Stimulated activated CD8-positive, alpha-beta memory T cell treated with anti-CD3 and anti-CD28 coated beads, Interleukin-12 subunit alpha, Interleukin-12 subunit beta, amount 100 ng/mL, for 1 hour (primary cell): ENCODE measurements at regions not wholly inside any gene's neighbourhood (a gene's known extent, or its start where the extent isn't known, plus 50 kb on each side); places are given as distances from the start of the nearest gene placed in this dataset.

Source experiments
- DNase-seq: peaks from one replicate; pipeline ENCODE4 v3.0.0-alpha.2; 2020; ENCODE audit warnings: low read depth

GRCh38 chr2:111219285-111219684, 98.6 kb downstream of the BCL2L11 start:
- DNase-seq: no peak

GRCh38 chr2:111219734-111220505, 99.2 kb downstream of the BCL2L11 start:
- no peak for DNase-seq

- DNase-seq: no peak
These were observed 100.2 kb downstream of the BCL2L11 start for GRCh38 chr2:111220962-111221361.

- DNase-seq: no peak
These were observed 101.0 kb downstream of the BCL2L11 start for GRCh38 chr2:111221701-111222100.

GRCh38 chr2:111222204-111222866, 101.6 kb downstream of the BCL2L11 start:
- DNase-seq: no peak

GRCh38 chr2:111225856-111226255, 105.1 kb downstream of the BCL2L11 start:
- no peak for DNase-seq

GRCh38 chr2:111226876-111227700, 106.4 kb downstream of the BCL2L11 start:
- DNase-seq: no peak

GRCh38 chr2:111227716-111228141, 107.0 kb downstream of the BCL2L11 start:
- no peak for DNase-seq

- DNase-seq: no peak
These were observed 111.0 kb downstream of the BCL2L11 start for GRCh38 chr2:111231532-111232252.

- no peak for DNase-seq
These were observed 114.7 kb downstream of the BCL2L11 start for GRCh38 chr2:111235192-111236015.

- DNase-seq: no peak
These were observed 115.3 kb downstream of the BCL2L11 start for GRCh38 chr2:111236025-111236424.

GRCh38 chr2:111238296-111238695, 117.6 kb downstream of the BCL2L11 start:
- DNase-seq: no peak

- DNase-seq: no peak
These were observed 118.4 kb downstream of the BCL2L11 start for GRCh38 chr2:111239107-111239506.

- no peak for DNase-seq
These were observed 119.0 kb downstream of the BCL2L11 start for GRCh38 chr2:111239581-111240249.

GRCh38 chr2:111243295-111243694, 122.6 kb downstream of the BCL2L11 start:
- DNase-seq: no peak

- no peak for DNase-seq
These were observed 124.2 kb downstream of the BCL2L11 start for GRCh38 chr2:111244864-111245263.

- DNase-seq: no peak
These were observed 125.9 kb downstream of the BCL2L11 start for GRCh38 chr2:111246620-111247061.

- DNase-seq: no peak
These were observed 126.8 kb downstream of the BCL2L11 start for GRCh38 chr2:111247491-111247890.

GRCh38 chr2:111249806-111250205, 129.1 kb downstream of the BCL2L11 start:
- no peak for DNase-seq

- DNase-seq: no peak
These were observed 129.8 kb downstream of the BCL2L11 start for GRCh38 chr2:111250448-111251030.
